ENCODE measurements at regions not wholly inside any gene's neighbourhood (a gene's known extent, or its start where the extent isn't known, plus 50 kb on each side); places are given as distances from the start of the nearest gene placed in this dataset.

GRCh38 chr4:100895556-100896197 lies 377.9 kb upstream of the EMCN start:
- no peak for ATAC-seq (ENCODE audit: insufficient read depth, low FRiP score)
- H3K9ac ChIP-seq (ENCODE audit: insufficient read depth in 1 of 2, low read length in 2 of 2) = no peak overlapping the region

GRCh38 chr4:100894339-100894870 lies 376.6 kb upstream of the EMCN start:
- ATAC-seq (ENCODE audit: insufficient read depth, low FRiP score) = no peak
- H3K9ac ChIP-seq (ENCODE audit: insufficient read depth in 1 of 2, low read length in 2 of 2) = no peak overlapping the region
- no peak overlapping the region for H3K27ac ChIP-seq (ENCODE audit: low read depth in 1 of 2, low read length in 1 of 2)
- no peaks in the 10 kb centered on the region for H3K9me3 ChIP-seq (ENCODE audit: control insufficient read depth in 4 of 4, insufficient read depth in 3 of 4, low read length in 3 of 4)
- TF ChIP-seq, protein P1, sequence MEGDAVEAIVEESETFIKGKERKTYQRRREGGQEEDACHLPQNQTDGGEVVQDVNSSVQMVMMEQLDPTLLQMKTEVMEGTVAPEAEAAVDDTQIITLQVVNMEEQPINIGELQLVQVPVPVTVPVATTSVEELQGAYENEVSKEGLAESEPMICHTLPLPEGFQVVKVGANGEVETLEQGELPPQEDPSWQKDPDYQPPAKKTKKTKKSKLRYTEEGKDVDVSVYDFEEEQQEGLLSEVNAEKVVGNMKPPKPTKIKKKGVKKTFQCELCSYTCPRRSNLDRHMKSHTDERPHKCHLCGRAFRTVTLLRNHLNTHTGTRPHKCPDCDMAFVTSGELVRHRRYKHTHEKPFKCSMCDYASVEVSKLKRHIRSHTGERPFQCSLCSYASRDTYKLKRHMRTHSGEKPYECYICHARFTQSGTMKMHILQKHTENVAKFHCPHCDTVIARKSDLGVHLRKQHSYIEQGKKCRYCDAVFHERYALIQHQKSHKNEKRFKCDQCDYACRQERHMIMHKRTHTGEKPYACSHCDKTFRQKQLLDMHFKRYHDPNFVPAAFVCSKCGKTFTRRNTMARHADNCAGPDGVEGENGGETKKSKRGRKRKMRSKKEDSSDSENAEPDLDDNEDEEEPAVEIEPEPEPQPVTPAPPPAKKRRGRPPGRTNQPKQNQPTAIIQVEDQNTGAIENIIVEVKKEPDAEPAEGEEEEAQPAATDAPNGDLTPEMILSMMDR (IDR thresholded peaks at IDR 0.05; ENCODE audit: control extremely low read depth, extremely low read depth) = no peak
- peaks cover 0 to 2% (median 0%) of the 10 kb centered on the region in 5 donors for H3K4me1 ChIP-seq (ENCODE audit: control insufficient read depth in 5 of 5, insufficient read depth in 5 of 5, low read length in 5 of 5)
- 91 to 93% methylated on average over 1 of the region's 1 CpG for WGBS, 2 donors
- no peaks in the 10 kb centered on the region for H3K27me3 ChIP-seq (ENCODE audit: control insufficient read depth in 3 of 3, insufficient read depth in 3 of 3, low read length in 2 of 3)
- H3K36me3 ChIP-seq (ENCODE audit: control insufficient read depth in 4 of 4, insufficient read depth in 4 of 4, low read length in 4 of 4) = no peaks in the 10 kb centered on the region
- no peak for DNase-seq
- no peak overlapping the region for H3K4me3 ChIP-seq

More at GRCh38 chr4:100895556-100896197, 377.9 kb upstream of the EMCN start:
- H3K27me3 ChIP-seq (ENCODE audit: control insufficient read depth in 3 of 3, insufficient read depth in 3 of 3, low read length in 2 of 3) = no peaks in the 10 kb centered on the region
- no peaks in the 10 kb centered on the region for H3K36me3 ChIP-seq (ENCODE audit: control insufficient read depth in 4 of 4, insufficient read depth in 4 of 4, low read length in 4 of 4)
- no peak for DNase-seq
- H3K4me3 ChIP-seq = no peak overlapping the region
- peaks cover 0 to 2% (median 0%) of the 10 kb centered on the region in 5 donors for H3K4me1 ChIP-seq (ENCODE audit: control insufficient read depth in 5 of 5, insufficient read depth in 5 of 5, low read length in 5 of 5)
- no peaks in the 10 kb centered on the region for H3K9me3 ChIP-seq (ENCODE audit: control insufficient read depth in 4 of 4, insufficient read depth in 3 of 4, low read length in 3 of 4)
- 45 to 48% methylated on average over 8 of the region's 8 CpGs for WGBS, 2 donors
- TF ChIP-seq, protein P1 (IDR thresholded peaks at IDR 0.05; ENCODE audit: control extremely low read depth, extremely low read depth) = no peak
- H3K27ac ChIP-seq (ENCODE audit: low read depth in 1 of 2, low read length in 1 of 2) = no peak overlapping the region

GRCh38 chr4:100891808-100892207 lies 374.0 kb upstream of the EMCN start:
- TF ChIP-seq, protein P1 (IDR thresholded peaks at IDR 0.05; ENCODE audit: control extremely low read depth, extremely low read depth) = no peak

More at GRCh38 chr4:100891808-100892207, 374.0 kb upstream of the EMCN start:
- Histone ChIP-seq H3K27me3 (ENCODE audit: control insufficient read depth in 3 of 3, insufficient read depth in 3 of 3, low read length in 2 of 3) (no peaks in the 10 kb centered on the region), H3K27ac (ENCODE audit: low read depth in 1 of 2, low read length in 1 of 2) (no peak overlapping the region), H3K36me3 (ENCODE audit: control insufficient read depth in 4 of 4, insufficient read depth in 4 of 4, low read length in 4 of 4) (no peaks in the 10 kb centered on the region), H3K4me3 (no peak overlapping the region), H3K9me3 (ENCODE audit: control insufficient read depth in 4 of 4, insufficient read depth in 3 of 4, low read length in 3 of 4) (no peaks in the 10 kb centered on the region), H3K9ac (ENCODE audit: insufficient read depth in 1 of 2, low read length in 2 of 2) (no peak overlapping the region), H3K4me1 (ENCODE audit: control insufficient read depth in 5 of 5, insufficient read depth in 5 of 5, low read length in 5 of 5) (peaks cover 0 to 2% (median 0%) of the 10 kb centered on the region in 5 donors)
- WGBS, 2 donors = 78 to 82% methylated on average over 2 of the region's 2 CpGs
- ATAC-seq (ENCODE audit: insufficient read depth, low FRiP score) (no peak), DNase-seq (no peak)

All from lung (tissue), 11 donors.